DND-41 (cell line): ENCODE measurements at regions not wholly inside any gene's neighbourhood (a gene's known extent, or its start where the extent isn't known, plus 50 kb on each side); places are given as distances from the start of the nearest gene placed in this dataset.

Source experiments
- EZH2 ChIP-seq: IDR thresholded peaks from 3 replicates; pipeline ENCODE4 v1.6.1; 2012; ENCODE audit warnings: borderline replicate concordance, low read depth, mild to moderate bottlenecking, moderate library complexity, low read length, inconsistent platforms; ENCODE audit not compliant: severe bottlenecking
- TF ChIP-seq, protein P1 (sequence below): IDR thresholded peaks from 2 replicates; pipeline ENCODE4 v1.5.1; 2012; ENCODE audit warnings: borderline replicate concordance, low read length, moderate library complexity, mild to moderate bottlenecking; ENCODE audit not compliant: poor library complexity, severe bottlenecking; ENCODE audit errors: extremely low read depth

DNA sequence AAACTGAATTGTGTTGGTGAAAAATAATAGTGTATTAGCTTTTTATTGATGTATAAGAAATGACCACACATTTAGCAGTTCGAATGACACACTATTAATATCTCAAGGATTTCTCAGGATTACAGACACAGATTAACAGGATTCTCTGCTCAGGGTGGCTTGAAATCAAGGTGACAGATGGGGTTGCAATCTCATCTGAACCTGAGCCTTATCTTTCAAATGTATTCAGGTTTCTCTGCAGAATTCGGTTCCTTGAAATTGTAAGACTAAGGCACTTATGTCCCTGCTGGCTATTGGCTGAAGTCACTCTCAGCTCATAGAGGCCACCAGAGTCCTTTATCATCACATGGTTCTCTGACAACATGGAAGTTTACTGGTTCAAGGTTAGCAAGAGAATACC lies 1780.1 kb downstream of the ARAP2 start:
- TF ChIP-seq, protein P1, sequence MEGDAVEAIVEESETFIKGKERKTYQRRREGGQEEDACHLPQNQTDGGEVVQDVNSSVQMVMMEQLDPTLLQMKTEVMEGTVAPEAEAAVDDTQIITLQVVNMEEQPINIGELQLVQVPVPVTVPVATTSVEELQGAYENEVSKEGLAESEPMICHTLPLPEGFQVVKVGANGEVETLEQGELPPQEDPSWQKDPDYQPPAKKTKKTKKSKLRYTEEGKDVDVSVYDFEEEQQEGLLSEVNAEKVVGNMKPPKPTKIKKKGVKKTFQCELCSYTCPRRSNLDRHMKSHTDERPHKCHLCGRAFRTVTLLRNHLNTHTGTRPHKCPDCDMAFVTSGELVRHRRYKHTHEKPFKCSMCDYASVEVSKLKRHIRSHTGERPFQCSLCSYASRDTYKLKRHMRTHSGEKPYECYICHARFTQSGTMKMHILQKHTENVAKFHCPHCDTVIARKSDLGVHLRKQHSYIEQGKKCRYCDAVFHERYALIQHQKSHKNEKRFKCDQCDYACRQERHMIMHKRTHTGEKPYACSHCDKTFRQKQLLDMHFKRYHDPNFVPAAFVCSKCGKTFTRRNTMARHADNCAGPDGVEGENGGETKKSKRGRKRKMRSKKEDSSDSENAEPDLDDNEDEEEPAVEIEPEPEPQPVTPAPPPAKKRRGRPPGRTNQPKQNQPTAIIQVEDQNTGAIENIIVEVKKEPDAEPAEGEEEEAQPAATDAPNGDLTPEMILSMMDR = no peak
- no peak for TF ChIP-seq EZH2
